ENCODE measurements at regions not wholly inside any gene's neighbourhood (a gene's known extent, or its start where the extent isn't known, plus 50 kb on each side); places are given as distances from the start of the nearest gene placed in this dataset.

DNA sequence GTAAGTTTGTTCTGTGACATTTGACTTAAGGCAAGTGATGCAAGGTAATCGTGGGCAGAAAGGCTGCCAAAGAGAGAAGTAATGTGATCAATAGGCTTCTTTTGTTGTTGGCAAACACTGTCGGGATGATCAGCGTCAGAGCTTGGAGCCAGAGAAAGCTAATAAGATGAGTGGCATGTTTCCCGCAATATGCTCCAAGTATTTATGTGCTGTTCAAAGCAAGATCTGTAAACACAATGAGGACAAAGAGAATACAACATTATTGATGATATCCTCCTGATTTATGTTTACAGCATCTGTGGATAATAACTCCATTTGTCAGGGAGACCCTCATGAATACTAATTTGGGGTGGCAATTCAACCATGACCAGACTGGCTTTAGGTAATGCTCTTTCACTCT is 603.3 kb downstream of the TDRD15 start:
- TF ChIP-seq POLR2AphosphoS5 (IDR thresholded peaks at IDR 0.05; ENCODE audit: borderline replicate concordance, low read depth, low read length), result no peak
- no peak for TF ChIP-seq EZH2 (IDR thresholded peaks at IDR 0.05)
- TF ChIP-seq FOXP2 (optimal IDR thresholded peaks at IDR 0.05; ENCODE audit: control extremely low read depth, extremely low read length, insufficient read depth), result no peak

All from SK-N-MC (cell line).